ENCODE measurements at regions not wholly inside any gene's neighbourhood (a gene's known extent, or its start where the extent isn't known, plus 50 kb on each side); places are given as distances from the start of the nearest gene placed in this dataset.

DNA sequence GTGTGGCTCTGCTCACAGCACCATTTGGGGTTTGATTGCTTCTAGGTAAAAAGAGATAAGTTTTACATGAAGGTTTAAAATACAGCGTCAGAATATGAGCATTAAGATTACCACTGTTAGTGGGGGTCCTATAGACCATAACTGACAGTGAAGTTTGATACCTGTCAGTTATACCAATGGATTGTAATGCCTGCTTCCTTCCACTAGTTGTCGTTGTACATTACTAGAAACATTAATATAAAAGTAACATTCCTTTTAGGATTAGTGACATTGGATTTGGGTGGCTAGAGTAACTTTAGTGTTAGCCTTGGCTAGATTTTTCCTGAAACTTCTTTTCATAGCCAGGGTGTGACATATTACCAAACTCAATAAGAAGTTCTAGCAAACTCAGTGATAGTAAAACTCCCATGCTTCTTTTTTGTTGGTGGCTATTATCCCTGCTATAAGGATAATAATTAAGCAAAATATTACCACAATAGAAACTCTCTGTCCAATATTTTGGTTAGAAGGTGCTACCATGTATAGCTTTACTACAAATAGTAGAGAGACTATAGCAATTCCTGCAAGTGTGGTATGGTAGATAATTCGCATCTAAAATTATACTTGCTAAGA is 57.1 kb downstream of the FAM181B start:
- no peaks in the 10 kb centered on the region for H3K9me3 Mint-ChIP-seq (ENCODE audit: insufficient read depth)
- CTCF ChIA-PET = interaction anchor here (2.4 kb wide), 1 partner anchor 19 kb away, joined by 8 read pairs; no protein-coding TSS in a partner anchor
- ATAC-seq (no peak), DNase-seq (no peak)
- no peaks in the 10 kb centered on the region for H3K36me3 Mint-ChIP-seq (ENCODE audit: low read depth)
- H3K27ac Mint-ChIP-seq = no peak overlapping the region
- POLR2A ChIA-PET = no interaction called here
- H3K4me1 Mint-ChIP-seq (ENCODE audit: low read depth) = peaks cover 2% of the 10 kb centered on the region
- H3K4me3 Mint-ChIP-seq = no peak overlapping the region
- H3K27me3 Mint-ChIP-seq (ENCODE audit: low read depth) = no peaks in the 10 kb centered on the region

GRCh38 chr11:82675838-82676237 is 57.8 kb downstream of the FAM181B start:
- ChIA-PET POLR2A (no interaction called here), CTCF (no interaction called here)
- H3K27ac Mint-ChIP-seq = no peak overlapping the region
- no peaks in the 10 kb centered on the region for H3K27me3 Mint-ChIP-seq (ENCODE audit: low read depth)
- no peak for DNase-seq
- H3K4me3 Mint-ChIP-seq = no peak overlapping the region
- no peaks in the 10 kb centered on the region for H3K9me3 Mint-ChIP-seq (ENCODE audit: insufficient read depth)
- H3K36me3 Mint-ChIP-seq (ENCODE audit: low read depth) = no peaks in the 10 kb centered on the region
- H3K4me1 Mint-ChIP-seq (ENCODE audit: low read depth) = peaks cover 2% of the 10 kb centered on the region
- ATAC-seq = no peak

GRCh38 chr11:82673631-82674030 is 60.0 kb downstream of the FAM181B start:
- H3K4me1 Mint-ChIP-seq (ENCODE audit: low read depth) = no peaks in the 10 kb centered on the region
- DNase-seq (no peak), ATAC-seq (no peak)
- ChIA-PET POLR2A (no interaction called here), CTCF (interaction anchor here (1.3 kb wide), 1 partner anchor 28 kb away, joined by 5 read pairs; no protein-coding TSS in a partner anchor)
- H3K36me3 Mint-ChIP-seq (ENCODE audit: low read depth) = no peaks in the 10 kb centered on the region
- no peaks in the 10 kb centered on the region for H3K9me3 Mint-ChIP-seq (ENCODE audit: insufficient read depth)
- H3K27me3 Mint-ChIP-seq (ENCODE audit: low read depth) = peaks cover 1% of the 10 kb centered on the region
- H3K27ac Mint-ChIP-seq = no peak overlapping the region
- no peak overlapping the region for H3K4me3 Mint-ChIP-seq

DNA sequence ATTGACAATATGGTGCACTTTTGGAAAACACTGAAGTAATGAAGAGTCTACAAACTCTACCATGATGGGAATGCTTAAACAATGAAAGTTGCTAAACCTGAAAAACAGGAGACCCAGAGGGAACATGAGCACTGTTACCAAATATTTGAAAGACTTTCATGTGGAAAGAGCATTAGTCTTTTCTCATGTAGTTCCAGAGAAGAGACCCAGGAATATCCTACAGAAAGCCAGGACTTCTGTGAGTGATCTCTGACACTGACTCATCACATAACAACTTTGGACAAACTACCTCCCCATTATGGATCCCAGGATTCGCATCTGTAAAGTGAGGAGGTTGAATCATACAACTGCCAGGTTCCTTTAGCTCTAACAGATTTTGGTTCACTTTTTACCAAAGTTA is 62.2 kb downstream of the FAM181B start:
- Mint-ChIP-seq H3K4me3 (no peak overlapping the region), H3K36me3 (ENCODE audit: low read depth) (no peaks in the 10 kb centered on the region), H3K27me3 (ENCODE audit: low read depth) (peaks cover 8% of the 10 kb centered on the region), H3K27ac (no peak overlapping the region), H3K9me3 (ENCODE audit: insufficient read depth) (no peaks in the 10 kb centered on the region), H3K4me1 (ENCODE audit: low read depth) (no peaks in the 10 kb centered on the region)
- ATAC-seq (no peak), DNase-seq (no peak)
- ChIA-PET CTCF (no interaction called here), POLR2A (no interaction called here)

- Mint-ChIP-seq H3K27me3 (ENCODE audit: low read depth) (peaks cover 6% of the 10 kb centered on the region), H3K9me3 (ENCODE audit: insufficient read depth) (no peaks in the 10 kb centered on the region), H3K36me3 (ENCODE audit: low read depth) (no peaks in the 10 kb centered on the region), H3K4me1 (ENCODE audit: low read depth) (no peaks in the 10 kb centered on the region), H3K27ac (no peak overlapping the region), H3K4me3 (no peak overlapping the region)
- POLR2A ChIA-PET = no interaction called here
- ATAC-seq (no peak), DNase-seq (no peak)
- CTCF ChIA-PET = no interaction called here
Observed at GRCh38 chr11:82663535-82663934, 70.1 kb downstream of the FAM181B start.

- no peak overlapping the region for H3K27ac Mint-ChIP-seq
Observed at GRCh38 chr11:82653752-82654151, 79.9 kb downstream of the FAM181B start.

DNA sequence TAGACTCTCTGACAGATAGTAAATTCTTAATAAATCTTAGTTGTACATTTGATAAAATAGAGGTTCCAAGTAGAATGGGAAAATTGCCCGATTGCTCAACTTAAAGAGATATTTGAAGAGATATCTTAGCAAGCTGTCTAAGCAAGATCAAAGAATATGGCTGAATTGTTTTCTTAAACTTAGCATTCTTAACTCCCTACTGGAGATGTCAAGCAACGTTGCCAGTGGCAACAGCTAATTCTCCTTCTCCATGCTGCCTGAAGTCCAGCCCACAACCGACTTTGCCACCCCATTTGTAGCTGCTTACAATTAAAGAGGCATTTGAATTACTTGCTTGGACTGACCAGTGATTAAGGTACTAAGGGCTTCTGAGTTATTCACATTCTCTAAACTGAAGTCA is 94.4 kb downstream of the FAM181B start:
- H3K4me1 Mint-ChIP-seq (ENCODE audit: low read depth) = no peaks in the 10 kb centered on the region
- no peaks in the 10 kb centered on the region for H3K9me3 Mint-ChIP-seq (ENCODE audit: insufficient read depth)
- no peak overlapping the region for H3K27ac Mint-ChIP-seq
- ChIA-PET CTCF (no interaction called here), POLR2A (no interaction called here)
- DNase-seq (no peak), ATAC-seq (no peak)
- H3K27me3 Mint-ChIP-seq (ENCODE audit: low read depth) = peaks cover 10% of the 10 kb centered on the region
- H3K36me3 Mint-ChIP-seq (ENCODE audit: low read depth) = no peaks in the 10 kb centered on the region
- no peak overlapping the region for H3K4me3 Mint-ChIP-seq

More at GRCh38 chr11:82653752-82654151, 79.9 kb downstream of the FAM181B start:
- H3K4me1 Mint-ChIP-seq (ENCODE audit: low read depth) = no peaks in the 10 kb centered on the region
- DNase-seq (no peak), ATAC-seq (no peak)
- H3K9me3 Mint-ChIP-seq (ENCODE audit: insufficient read depth) = no peaks in the 10 kb centered on the region
- ChIA-PET POLR2A (no interaction called here), CTCF (no interaction called here)
- H3K4me3 Mint-ChIP-seq = no peak overlapping the region
- peaks cover 4% of the 10 kb centered on the region for H3K27me3 Mint-ChIP-seq (ENCODE audit: low read depth)
- no peaks in the 10 kb centered on the region for H3K36me3 Mint-ChIP-seq (ENCODE audit: low read depth)

- Mint-ChIP-seq H3K9me3 (ENCODE audit: insufficient read depth) (no peaks in the 10 kb centered on the region), H3K4me3 (no peak overlapping the region), H3K36me3 (ENCODE audit: low read depth) (no peaks in the 10 kb centered on the region), H3K27me3 (ENCODE audit: low read depth) (peaks cover 8% of the 10 kb centered on the region), H3K4me1 (ENCODE audit: low read depth) (peaks cover 5% of the 10 kb centered on the region), H3K27ac (no peak overlapping the region)
- no peak for ATAC-seq
- DNase-seq = no peak
- ChIA-PET POLR2A (no interaction called here), CTCF (no interaction called here)
Observed at GRCh38 chr11:82636615-82637014, 97.0 kb downstream of the FAM181B start.

DNA sequence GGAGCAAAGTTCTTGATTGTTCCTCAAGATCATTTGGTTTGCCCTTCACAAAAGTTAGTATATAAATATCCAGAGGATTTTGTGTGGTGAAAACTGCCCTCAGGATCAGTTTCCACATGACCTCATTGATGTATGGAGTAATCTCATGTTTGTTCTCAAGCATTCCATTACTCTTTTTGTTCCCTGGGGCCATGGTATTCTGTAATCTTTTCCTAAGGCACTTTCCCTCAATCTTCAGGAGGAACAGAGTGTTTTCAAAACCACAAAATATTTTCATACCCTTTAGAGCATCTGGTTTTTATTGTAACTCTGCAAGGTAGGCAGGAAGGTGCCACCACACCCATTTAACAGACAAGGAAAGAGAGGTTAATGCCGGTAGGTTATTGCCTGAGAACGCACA is 99.6 kb downstream of the FAM181B start:
- ChIA-PET POLR2A (no interaction called here), CTCF (no interaction called here)
- Mint-ChIP-seq H3K9me3 (ENCODE audit: insufficient read depth) (no peaks in the 10 kb centered on the region), H3K4me3 (no peak overlapping the region), H3K27ac (no peak overlapping the region), H3K36me3 (ENCODE audit: low read depth) (no peaks in the 10 kb centered on the region), H3K4me1 (ENCODE audit: low read depth) (peaks cover 5% of the 10 kb centered on the region), H3K27me3 (ENCODE audit: low read depth) (peaks cover 8% of the 10 kb centered on the region)
- ATAC-seq (no peak), DNase-seq (no peak)

DNA sequence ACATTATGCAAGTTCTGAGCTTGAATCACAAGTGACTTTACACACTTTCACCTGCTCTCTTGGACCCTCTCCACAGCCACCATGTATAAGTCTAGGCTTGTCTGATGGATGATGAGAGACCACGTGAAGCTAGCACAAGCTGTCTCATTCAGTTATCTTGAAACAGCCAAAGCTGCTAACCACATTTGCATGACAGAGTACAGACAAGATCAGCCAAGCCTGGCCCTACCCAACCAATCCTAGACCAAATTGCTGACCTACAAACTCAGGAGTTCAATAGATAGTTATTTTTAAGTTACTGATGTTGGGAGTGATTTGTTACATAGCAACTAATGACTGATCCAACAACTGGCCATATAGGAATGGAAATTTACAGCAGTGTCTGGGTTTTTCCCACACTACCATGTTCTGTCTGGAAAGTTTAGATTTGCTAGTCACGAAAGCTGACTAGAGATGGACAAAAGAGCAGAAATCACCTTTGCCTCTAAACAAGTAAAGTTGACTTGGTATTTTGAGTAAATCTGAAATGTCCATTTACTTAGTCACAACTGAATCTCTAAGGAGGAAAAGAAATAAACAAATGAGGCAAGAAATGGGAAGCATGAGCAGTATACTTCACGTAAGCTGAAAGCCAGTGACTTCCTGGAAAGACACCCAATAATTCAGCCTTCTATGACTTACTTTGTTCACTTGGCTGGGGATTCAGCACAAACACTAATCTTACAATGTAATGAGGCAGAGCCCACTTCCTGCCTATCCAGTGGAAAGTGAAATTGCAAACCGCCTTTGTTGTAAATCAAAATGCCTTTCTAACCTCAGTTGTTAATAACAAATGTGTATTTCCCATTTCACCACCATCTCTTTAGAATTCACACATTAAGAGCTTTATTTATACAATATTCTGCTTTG is 101.7 kb downstream of the FAM181B start:
- ChIA-PET CTCF (no interaction called here), POLR2A (no interaction called here)
- Mint-ChIP-seq H3K27ac (no peak overlapping the region), H3K27me3 (ENCODE audit: low read depth) (peaks cover 4% of the 10 kb centered on the region), H3K36me3 (ENCODE audit: low read depth) (no peaks in the 10 kb centered on the region), H3K4me3 (no peak overlapping the region), H3K9me3 (ENCODE audit: insufficient read depth) (no peaks in the 10 kb centered on the region), H3K4me1 (ENCODE audit: low read depth) (peaks cover 5% of the 10 kb centered on the region)
- ATAC-seq (no peak), DNase-seq (no peak)

DNA sequence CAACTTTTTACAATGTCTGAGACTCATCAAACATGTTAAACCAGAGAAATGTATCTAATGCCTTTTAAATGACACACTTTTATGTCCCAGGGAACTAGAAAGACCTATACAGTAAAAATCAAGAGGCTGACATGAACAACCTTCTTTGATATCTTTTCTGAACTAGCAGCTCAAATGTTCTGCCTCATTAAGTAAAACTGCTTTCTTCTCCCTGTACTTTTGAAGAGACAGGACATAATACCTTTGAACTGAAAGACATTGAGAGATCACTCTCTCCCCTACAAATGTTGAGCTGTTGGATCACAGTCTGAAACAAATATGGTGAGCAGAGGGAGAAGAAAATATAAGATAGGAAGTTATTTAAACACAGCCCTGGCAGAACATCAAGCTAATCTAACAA is 123.0 kb downstream of the FAM181B start:
- POLR2A ChIA-PET = no interaction called here
- Mint-ChIP-seq H3K9me3 (ENCODE audit: insufficient read depth) (no peaks in the 10 kb centered on the region), H3K4me3 (no peak overlapping the region), H3K27ac (no peak overlapping the region), H3K36me3 (ENCODE audit: low read depth) (no peaks in the 10 kb centered on the region), H3K27me3 (ENCODE audit: low read depth) (peaks cover 3% of the 10 kb centered on the region), H3K4me1 (ENCODE audit: low read depth) (no peaks in the 10 kb centered on the region)
- ATAC-seq (no peak), DNase-seq (no peak)
- CTCF ChIA-PET = no interaction called here

DNA sequence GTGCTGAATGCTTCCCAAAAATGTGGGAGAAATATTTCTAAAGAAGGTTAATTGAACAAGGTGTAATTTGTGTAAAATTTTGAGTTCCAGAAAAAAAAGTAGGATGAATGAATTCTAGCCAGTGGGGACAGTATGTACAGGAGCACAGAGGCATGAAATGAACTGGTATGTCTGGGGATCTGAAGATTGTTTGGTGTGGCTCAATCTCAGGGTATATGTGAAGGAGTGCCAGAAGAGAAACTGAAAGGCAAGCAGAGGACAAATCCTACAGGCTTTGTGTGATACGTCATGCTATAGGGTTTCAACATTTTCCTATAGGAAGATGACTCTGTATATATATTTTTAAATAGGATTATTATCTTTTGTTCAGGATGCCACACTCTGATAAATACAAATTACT is 126.9 kb downstream of the FAM181B start:
- CTCF ChIA-PET = no interaction called here
- H3K4me3 Mint-ChIP-seq = no peak overlapping the region
- no peaks in the 10 kb centered on the region for H3K36me3 Mint-ChIP-seq (ENCODE audit: low read depth)
- no peaks in the 10 kb centered on the region for H3K9me3 Mint-ChIP-seq (ENCODE audit: insufficient read depth)
- DNase-seq (no peak), ATAC-seq (no peak)
- no peaks in the 10 kb centered on the region for H3K4me1 Mint-ChIP-seq (ENCODE audit: low read depth)
- H3K27me3 Mint-ChIP-seq (ENCODE audit: low read depth) = peaks cover 3% of the 10 kb centered on the region
- POLR2A ChIA-PET = no interaction called here
- no peak overlapping the region for H3K27ac Mint-ChIP-seq
